ENCODE measurements at regions not wholly inside any gene's neighbourhood (a gene's known extent, or its start where the extent isn't known, plus 50 kb on each side); places are given as distances from the start of the nearest gene placed in this dataset.

GRCh38 chr3:28912120-28912885, 368.6 kb upstream of the RBMS3 start:
- no peak overlapping the region for H2AFZ ChIP-seq (ENCODE audit: low read length)
- no TSS peak for BruUV-seq (replicated peaks)

GRCh38 chr3:28915741-28916500, 364.9 kb upstream of the RBMS3 start:
- Histone ChIP-seq H4K20me1 (ENCODE audit: insufficient read depth, low read length) (no peaks in the 10 kb centered on the region), H3K9me2 (ENCODE audit: insufficient read depth, low read length) (no peaks in the 10 kb centered on the region), H3K4me3 (ENCODE audit: low read depth, low read length, poor library complexity, severe bottlenecking) (no peak overlapping the region), H3K79me2 (ENCODE audit: insufficient read depth, low read depth, low read length) (no peaks in the 10 kb centered on the region), H3K27ac (ENCODE audit: low read depth, low read length, poor library complexity, severe bottlenecking) (no peak overlapping the region), H3K36me3 (ENCODE audit: insufficient read depth, low read length) (no peaks in the 10 kb centered on the region), H2AFZ (ENCODE audit: low read length) (no peak overlapping the region), H3K4me1 (ENCODE audit: insufficient read depth, low read length, poor library complexity, severe bottlenecking) (no peaks in the 10 kb centered on the region), H3K4me2 (ENCODE audit: low read length) (no peak overlapping the region), H3K9me3 (ENCODE audit: low read length) (no peaks in the 10 kb centered on the region)
- no peak for TF ChIP-seq EZH2phosphoT487 (IDR thresholded peaks at IDR 0.05; ENCODE audit: borderline replicate concordance, low read depth, low read length)
- peak; percentile 42; the same call in 1 of the 2 replicates for TF ChIP-seq CTCF (conservative IDR thresholded peaks at IDR 0.05; ENCODE audit: low read length)
- POLR2A ChIA-PET, result interaction anchor here (0.7 to 1.1 kb wide), 3 partner anchors 51 to 281 kb away, joined by 3 to 4 read pairs (median 3); no protein-coding TSS in a partner anchor
- intact Hi-C loops (cut with micrococcal nuclease; ENCODE audit: unreplicated experiment), result no loop called here
- DNase-seq (ENCODE audit: low spot score), result peak; percentile 1
- BruUV-seq (replicated peaks), result no TSS peak
- CTCF ChIA-PET (ENCODE audit: unreplicated experiment), result no interaction called here

More at GRCh38 chr3:28912120-28912885, 368.6 kb upstream of the RBMS3 start:
- Histone ChIP-seq H3K36me3 (ENCODE audit: insufficient read depth, low read length) (no peaks in the 10 kb centered on the region), H3K9me3 (ENCODE audit: low read length) (no peaks in the 10 kb centered on the region), H3K9me2 (ENCODE audit: insufficient read depth, low read length) (no peaks in the 10 kb centered on the region), H4K20me1 (ENCODE audit: insufficient read depth, low read length) (no peaks in the 10 kb centered on the region), H3K4me1 (ENCODE audit: insufficient read depth, low read length, poor library complexity, severe bottlenecking) (no peaks in the 10 kb centered on the region), H3K4me3 (ENCODE audit: low read depth, low read length, poor library complexity, severe bottlenecking) (no peak overlapping the region), H3K27ac (ENCODE audit: low read depth, low read length, poor library complexity, severe bottlenecking) (no peak overlapping the region), H3K79me2 (ENCODE audit: insufficient read depth, low read depth, low read length) (no peaks in the 10 kb centered on the region), H3K4me2 (ENCODE audit: low read length) (no peak overlapping the region)
- TF ChIP-seq EZH2phosphoT487 (IDR thresholded peaks at IDR 0.05; ENCODE audit: borderline replicate concordance, low read depth, low read length) (no peak), CTCF (conservative IDR thresholded peaks at IDR 0.05; ENCODE audit: low read length) (no peak)
- ChIA-PET CTCF (ENCODE audit: unreplicated experiment) (no interaction called here), POLR2A (interaction anchor here (0.6 kb wide), 1 partner anchor 466 kb away, joined by 4 read pairs; no protein-coding TSS in a partner anchor)
- no peak for DNase-seq (ENCODE audit: low spot score)
- intact Hi-C loops (cut with micrococcal nuclease; ENCODE audit: unreplicated experiment), result no loop called here

All from OCI-LY7 (cell line).